Astrocyte (in vitro differentiated cells and primary cell): ENCODE measurements at regions not wholly inside any gene's neighbourhood (a gene's known extent, or its start where the extent isn't known, plus 50 kb on each side); places are given as distances from the start of the nearest gene placed in this dataset.

ENCODE experiments used
- DNase-seq: peaks from one replicate; pipeline ENCODE4 v3.0.0-alpha.2; 2010; ENCODE audit warnings: low read depth
- FAIRE-seq: peaks from 2 replicates; lab custom pipeline; 2011; peaks lifted over from hg19 to GRCh38; lab: Jason Lieb, UNC
- H2AFZ ChIP-seq: 2 replicates; pipeline ENCODE4 v1.6.0; 2012; ENCODE audit warnings: low read depth, low read length, inconsistent platforms
- H3K27ac ChIP-seq: 2 replicates; pipeline ENCODE4 v1.5.1; 2011; ENCODE audit warnings: low read depth, low read length, inconsistent platforms
- H3K27me3 ChIP-seq: 2 replicates; pipeline ENCODE4 v1.6.0; 2011; ENCODE audit warnings: low read length, inconsistent platforms; ENCODE audit not compliant: insufficient read depth
- H3K36me3 ChIP-seq: 2 replicates; pipeline ENCODE4 v1.5.1; 2011; ENCODE audit warnings: low read length, inconsistent platforms; ENCODE audit not compliant: insufficient read depth
- H3K4me1 ChIP-seq: 2 replicates; pipeline ENCODE4 v1.5.1; 2011; ENCODE audit warnings: low read length, inconsistent platforms; ENCODE audit not compliant: insufficient read depth
- H3K4me2 ChIP-seq: 2 replicates; pipeline ENCODE4 v1.6.0; 2012; ENCODE audit warnings: low read length, inconsistent platforms
- H3K4me3 ChIP-seq: 2 replicates; pipeline ENCODE4 v1.5.1; 2011; ENCODE audit warnings: low read depth, mild to moderate bottlenecking, low read length, inconsistent platforms; ENCODE audit not compliant: insufficient read depth
- H3K79me2 ChIP-seq: 2 replicates; pipeline ENCODE4 v1.6.0; 2012; ENCODE audit warnings: mild to moderate bottlenecking, low read length, inconsistent platforms; ENCODE audit not compliant: insufficient read depth
- H3K9ac ChIP-seq: 2 replicates; pipeline ENCODE4 v1.6.0; 2012; ENCODE audit warnings: mild to moderate bottlenecking, low read length, inconsistent platforms
- H3K9me3 ChIP-seq: 2 replicates; pipeline ENCODE4 v1.5.1; 2012; ENCODE audit warnings: low read depth, mild to moderate bottlenecking, low read length, inconsistent platforms; ENCODE audit not compliant: insufficient read depth
- H4K20me1 ChIP-seq: 2 replicates; pipeline ENCODE4 v1.6.0; 2012; ENCODE audit warnings: low read length, inconsistent platforms; ENCODE audit not compliant: insufficient read depth
- H3K27ac Mint-ChIP-seq: one replicate; pipeline ENCODE4 v1.8.0; 2021; ENCODE audit warnings: mild to moderate bottlenecking, mixed read lengths; ENCODE audit not compliant: unreplicated experiment
- H3K27me3 Mint-ChIP-seq: one replicate; pipeline ENCODE4 v1.8.0; 2021; ENCODE audit warnings: low read depth, mixed read lengths; ENCODE audit not compliant: unreplicated experiment
- H3K36me3 Mint-ChIP-seq: one replicate; pipeline ENCODE4 v1.8.0; 2021; ENCODE audit warnings: low read depth, mixed read lengths; ENCODE audit not compliant: unreplicated experiment
- H3K4me1 Mint-ChIP-seq: one replicate; pipeline ENCODE4 v1.8.0; 2021; ENCODE audit warnings: low read depth, mixed read lengths; ENCODE audit not compliant: unreplicated experiment
- H3K4me3 Mint-ChIP-seq: one replicate; pipeline ENCODE4 v1.8.0; 2021; ENCODE audit warnings: mild to moderate bottlenecking, moderate library complexity, mixed read lengths; ENCODE audit not compliant: unreplicated experiment
- H3K9me3 Mint-ChIP-seq: one replicate; pipeline ENCODE4 v1.8.0; 2021; ENCODE audit warnings: mild to moderate bottlenecking, mixed read lengths; ENCODE audit not compliant: unreplicated experiment
- CTCF ChIP-seq: IDR thresholded peaks from 2 replicates; pipeline ENCODE4 v1.5.1; 2011; ENCODE audit warnings: low read depth, mild to moderate bottlenecking, inconsistent platforms, low read length, moderate library complexity; ENCODE audit not compliant: insufficient read depth
- EZH2 ChIP-seq: IDR thresholded peaks from 2 replicates; pipeline ENCODE4 v1.6.1; 2012; ENCODE audit warnings: mild to moderate bottlenecking, low read length, inconsistent platforms; ENCODE audit not compliant: insufficient read depth

- TF ChIP-seq CTCF: no peak
- no peak for TF ChIP-seq EZH2
- Histone ChIP-seq H3K27me3 (no peaks in the 10 kb centered on the region), H3K36me3 (no peaks in the 10 kb centered on the region), H3K9me3 (no peaks in the 10 kb centered on the region), H3K79me2 (no peaks in the 10 kb centered on the region), H3K4me3 (no peak overlapping the region), H3K4me2 (no peak overlapping the region), H4K20me1 (no peaks in the 10 kb centered on the region), H2AFZ (no peak overlapping the region), H3K9ac (no peak overlapping the region), H3K4me1 (no peaks in the 10 kb centered on the region), H3K27ac (no peak overlapping the region)
- H3K27ac Mint-ChIP-seq: no peak overlapping the region
- no peak overlapping the region for H3K4me3 Mint-ChIP-seq
- FAIRE-seq: no peak
- DNase-seq: no peak
- no peaks in the 10 kb centered on the region for H3K9me3 Mint-ChIP-seq
- H3K36me3 Mint-ChIP-seq: no peaks in the 10 kb centered on the region
- H3K4me1 Mint-ChIP-seq: no peaks in the 10 kb centered on the region
- no peaks in the 10 kb centered on the region for H3K27me3 Mint-ChIP-seq
Measured at GRCh38 chr16:13613165-13613564, 306.8 kb upstream of the ERCC4 start.

DNA sequence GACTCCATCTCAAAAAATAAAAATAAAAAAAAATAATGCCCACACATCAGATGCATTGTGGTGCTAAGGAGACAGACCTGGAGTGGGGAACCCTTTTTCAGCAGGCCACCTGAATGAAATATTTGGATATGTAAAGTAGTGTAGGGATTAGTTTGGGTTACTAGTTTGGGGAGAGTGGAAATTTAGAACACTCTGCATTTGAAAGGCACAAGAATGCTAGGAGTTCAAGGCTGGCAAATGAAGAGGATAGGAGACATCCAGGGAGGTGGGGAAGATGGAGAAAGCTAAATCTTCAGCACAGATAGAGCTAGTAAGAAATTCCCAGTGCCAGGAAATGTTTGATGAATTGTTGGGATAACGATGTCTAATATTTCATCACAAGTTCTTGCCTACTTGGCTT is 298.3 kb upstream of the ERCC4 start:
- H3K4me3 ChIP-seq: no peak overlapping the region
- no peaks in the 10 kb centered on the region for H3K4me1 Mint-ChIP-seq
- no peak overlapping the region for H3K27ac ChIP-seq
- no peaks in the 10 kb centered on the region for H3K36me3 ChIP-seq
- H3K9ac ChIP-seq: no peak overlapping the region
- no peak overlapping the region for H3K4me3 Mint-ChIP-seq
- no peaks in the 10 kb centered on the region for H4K20me1 ChIP-seq
- no peak overlapping the region for H3K4me2 ChIP-seq
- H3K9me3 Mint-ChIP-seq: peaks cover 4% of the 10 kb centered on the region
- no peak overlapping the region for H2AFZ ChIP-seq
- DNase-seq: no peak
- no peaks in the 10 kb centered on the region for H3K4me1 ChIP-seq
- no peak for FAIRE-seq
- no peak overlapping the region for H3K27ac Mint-ChIP-seq
- no peak for TF ChIP-seq EZH2
- no peak for TF ChIP-seq CTCF
- no peaks in the 10 kb centered on the region for H3K79me2 ChIP-seq
- no peaks in the 10 kb centered on the region for H3K9me3 ChIP-seq
- no peaks in the 10 kb centered on the region for H3K27me3 Mint-ChIP-seq
- H3K36me3 Mint-ChIP-seq: no peaks in the 10 kb centered on the region
- no peaks in the 10 kb centered on the region for H3K27me3 ChIP-seq

GRCh38 chr16:13628156-13628555 is 291.8 kb upstream of the ERCC4 start:
- H3K27me3 Mint-ChIP-seq: no peaks in the 10 kb centered on the region
- H3K4me3 Mint-ChIP-seq: no peak overlapping the region
- no peak for TF ChIP-seq EZH2
- TF ChIP-seq CTCF: no peak
- H3K36me3 Mint-ChIP-seq: no peaks in the 10 kb centered on the region
- no peak overlapping the region for H3K4me2 ChIP-seq
- H3K36me3 ChIP-seq: no peaks in the 10 kb centered on the region
- no peaks in the 10 kb centered on the region for H3K79me2 ChIP-seq
- H3K9me3 Mint-ChIP-seq: no peaks in the 10 kb centered on the region
- H3K4me3 ChIP-seq: no peak overlapping the region
- H3K4me1 ChIP-seq: no peaks in the 10 kb centered on the region
- FAIRE-seq (no peak), DNase-seq (no peak)
- no peak overlapping the region for H2AFZ ChIP-seq
- H4K20me1 ChIP-seq: no peaks in the 10 kb centered on the region
- H3K9me3 ChIP-seq: peaks cover 2% of the 10 kb centered on the region
- no peak overlapping the region for H3K9ac ChIP-seq
- H3K27me3 ChIP-seq: no peaks in the 10 kb centered on the region
- H3K4me1 Mint-ChIP-seq: no peaks in the 10 kb centered on the region
- no peak overlapping the region for H3K27ac Mint-ChIP-seq
- H3K27ac ChIP-seq: no peak overlapping the region
